ENCODE measurements at regions not wholly inside any gene's neighbourhood (a gene's known extent, or its start where the extent isn't known, plus 50 kb on each side); places are given as distances from the start of the nearest gene placed in this dataset.

DNA sequence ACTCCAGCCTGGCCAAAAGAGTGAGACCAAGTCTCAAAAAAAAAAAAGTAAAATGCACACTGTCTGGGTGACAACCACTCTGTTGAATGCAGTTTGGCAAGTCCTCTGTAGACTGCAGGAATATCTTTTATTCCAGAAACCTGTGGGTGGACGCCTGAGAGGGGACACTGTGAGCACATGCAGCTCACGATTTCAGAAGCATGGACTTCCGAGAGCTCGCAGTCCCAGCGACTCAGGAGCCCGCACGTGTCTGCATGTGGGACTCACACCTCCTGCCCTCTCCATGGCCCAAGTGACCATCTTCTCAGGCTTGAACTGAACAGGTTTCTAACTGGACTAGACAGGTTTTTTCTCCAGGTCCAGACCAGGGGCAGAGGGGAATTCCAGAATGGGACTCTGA is 388.6 kb upstream of the IRX2 start:
- no peak for TF ChIP-seq E2F6 (IDR thresholded peaks at IDR 0.05)
- TF ChIP-seq USF2 (IDR thresholded peaks at IDR 0.05; ENCODE audit: low read length) = no peak
- TF ChIP-seq GTF2F1 (IDR thresholded peaks at IDR 0.05; ENCODE audit: borderline replicate concordance, low read depth, low read length) = no peak
- no peak for TF ChIP-seq RAD21 (IDR thresholded peaks at IDR 0.05 in 1 of 2, conservative IDR thresholded peaks at IDR 0.05 in 1 of 2; ENCODE audit: low read depth in 2 of 2, low read length in 2 of 2)
- no peak for TF ChIP-seq GABPA (IDR thresholded peaks at IDR 0.05; ENCODE audit: borderline replicate concordance, insufficient read depth, low read length)
- no peak for TF ChIP-seq CTCF (IDR thresholded peaks at IDR 0.05; ENCODE audit: control extremely low read depth in 1 of 3, insufficient read depth in 1 of 3, low read depth in 1 of 3, low read length in 3 of 3)
- no peak for TF ChIP-seq ATF3 (IDR thresholded peaks at IDR 0.05; ENCODE audit: insufficient read depth, low read depth, low read length)
- no peak for TF ChIP-seq POLR2AphosphoS5 (IDR thresholded peaks at IDR 0.05; ENCODE audit: low read depth, low read length)
- TF ChIP-seq EP300 (IDR thresholded peaks at IDR 0.05; ENCODE audit: borderline replicate concordance in 1 of 2, low read depth in 2 of 2, low read length in 2 of 2) = no peak
- no peak for TF ChIP-seq SIN3A (conservative IDR thresholded peaks at IDR 0.05 in 1 of 2, IDR thresholded peaks at IDR 0.05 in 1 of 2; ENCODE audit: low read depth in 1 of 2, low read length in 2 of 2)
- TF ChIP-seq SIRT6 (IDR thresholded peaks at IDR 0.05; ENCODE audit: low read length) = no peak
